DMS153 (cell line): ENCODE measurements at regions not wholly inside any gene's neighbourhood (a gene's known extent, or its start where the extent isn't known, plus 50 kb on each side); places are given as distances from the start of the nearest gene placed in this dataset.

Experiments used
- DNase-seq: peaks from one replicate; lab custom pipeline; 2025; lab: John Stamatoyannopoulos, UW

GRCh38 chr22:48713272-48714205, 1114.1 kb downstream of the BRD1 start:
- no peak for DNase-seq

- DNase-seq, result no peak
Observed at GRCh38 chr22:48712558-48713271, 1115.0 kb downstream of the BRD1 start.

GRCh38 chr22:48711669-48712068, 1116.0 kb downstream of the BRD1 start:
- no peak for DNase-seq

- no peak for DNase-seq
Observed at GRCh38 chr22:48711031-48711431, 1116.6 kb downstream of the BRD1 start.

GRCh38 chr22:48710410-48710809, 1117.3 kb downstream of the BRD1 start:
- DNase-seq, result no peak

- DNase-seq, result no peak
Observed at GRCh38 chr22:48709976-48710375, 1117.7 kb downstream of the BRD1 start.

- no peak for DNase-seq
Observed at GRCh38 chr22:48709453-48709852, 1118.2 kb downstream of the BRD1 start.

GRCh38 chr22:48708558-48709245, 1119.0 kb downstream of the BRD1 start:
- DNase-seq, result no peak

GRCh38 chr22:48707763-48708557, 1119.7 kb downstream of the BRD1 start:
- no peak for DNase-seq

GRCh38 chr22:48706934-48707762, 1120.5 kb downstream of the BRD1 start:
- DNase-seq, result no peak

GRCh38 chr22:48705917-48706605, 1121.6 kb downstream of the BRD1 start:
- no peak for DNase-seq

- no peak for DNase-seq
Observed at GRCh38 chr22:48705159-48705916, 1122.3 kb downstream of the BRD1 start.

GRCh38 chr22:48704335-48704734, 1123.3 kb downstream of the BRD1 start:
- no peak for DNase-seq

- DNase-seq, result no peak
Observed at GRCh38 chr22:48703265-48703941, 1124.3 kb downstream of the BRD1 start.

GRCh38 chr22:48702573-48703264, 1125.0 kb downstream of the BRD1 start:
- DNase-seq, result peak; percentile 67

GRCh38 chr22:48701296-48702030, 1126.2 kb downstream of the BRD1 start:
- DNase-seq, result no peak

GRCh38 chr22:48700566-48701295, 1126.9 kb downstream of the BRD1 start:
- DNase-seq, result no peak
